ENCODE measurements at regions not wholly inside any gene's neighbourhood (a gene's known extent, or its start where the extent isn't known, plus 50 kb on each side); places are given as distances from the start of the nearest gene placed in this dataset.

GRCh38 chr5:104139840-104140239 lies 577.3 kb upstream of the NUDT12 start:
- no peak overlapping the region for H3K4me3 ChIP-seq (ENCODE audit: low read depth, low read length)
- no peak for TF ChIP-seq CTCF (IDR thresholded peaks at IDR 0.05; ENCODE audit: low read depth, low read length)
- in situ Hi-C loops (cut with HindIII; ENCODE audit: low sequenced_read_pairs), result no loop called here
- DNase-seq (ENCODE audit: low read depth, low spot score), result no peak

- DNase-seq (ENCODE audit: low read depth, low spot score), result no peak
- in situ Hi-C loops (cut with HindIII; ENCODE audit: low sequenced_read_pairs), result no loop called here
- no peak for TF ChIP-seq CTCF (IDR thresholded peaks at IDR 0.05; ENCODE audit: low read depth, low read length)
- H3K4me3 ChIP-seq (ENCODE audit: low read depth, low read length), result no peak overlapping the region
These were observed 567.7 kb upstream of the NUDT12 start for GRCh38 chr5:104130320-104130719.

- in situ Hi-C loops (cut with HindIII; ENCODE audit: low sequenced_read_pairs), result no loop called here
- H3K4me3 ChIP-seq (ENCODE audit: low read depth, low read length), result no peak overlapping the region
- no peak for TF ChIP-seq CTCF (IDR thresholded peaks at IDR 0.05; ENCODE audit: low read depth, low read length)
- DNase-seq (ENCODE audit: low read depth, low spot score), result no peak
These were observed 565.8 kb upstream of the NUDT12 start for GRCh38 chr5:104128348-104128747.

GRCh38 chr5:104126980-104127379 lies 564.4 kb upstream of the NUDT12 start:
- no peak for TF ChIP-seq CTCF (IDR thresholded peaks at IDR 0.05; ENCODE audit: low read depth, low read length)
- in situ Hi-C loops (cut with HindIII; ENCODE audit: low sequenced_read_pairs), result no loop called here
- H3K4me3 ChIP-seq (ENCODE audit: low read depth, low read length), result no peak overlapping the region
- DNase-seq (ENCODE audit: low read depth, low spot score), result no peak

GRCh38 chr5:104119529-104119928 lies 556.9 kb upstream of the NUDT12 start:
- no peak for TF ChIP-seq CTCF (IDR thresholded peaks at IDR 0.05; ENCODE audit: low read depth, low read length)
- in situ Hi-C loops (cut with HindIII; ENCODE audit: low sequenced_read_pairs), result no loop called here
- DNase-seq (ENCODE audit: low read depth, low spot score), result no peak
- no peak overlapping the region for H3K4me3 ChIP-seq (ENCODE audit: low read depth, low read length)

GRCh38 chr5:104111632-104112031 lies 549.0 kb upstream of the NUDT12 start:
- DNase-seq (ENCODE audit: low read depth, low spot score), result no peak
- H3K4me3 ChIP-seq (ENCODE audit: low read depth, low read length), result no peak overlapping the region
- in situ Hi-C loops (cut with HindIII; ENCODE audit: low sequenced_read_pairs), result no loop called here
- TF ChIP-seq CTCF (IDR thresholded peaks at IDR 0.05; ENCODE audit: low read depth, low read length), result no peak

GRCh38 chr5:104096451-104096850 lies 533.9 kb upstream of the NUDT12 start:
- H3K4me3 ChIP-seq (ENCODE audit: low read depth, low read length), result no peak overlapping the region
- in situ Hi-C loops (cut with HindIII; ENCODE audit: low sequenced_read_pairs), result no loop called here
- TF ChIP-seq CTCF (IDR thresholded peaks at IDR 0.05; ENCODE audit: low read depth, low read length), result no peak
- DNase-seq (ENCODE audit: low read depth, low spot score), result no peak
